ENCODE measurements at regions not wholly inside any gene's neighbourhood (a gene's known extent, or its start where the extent isn't known, plus 50 kb on each side); places are given as distances from the start of the nearest gene placed in this dataset.

DNA sequence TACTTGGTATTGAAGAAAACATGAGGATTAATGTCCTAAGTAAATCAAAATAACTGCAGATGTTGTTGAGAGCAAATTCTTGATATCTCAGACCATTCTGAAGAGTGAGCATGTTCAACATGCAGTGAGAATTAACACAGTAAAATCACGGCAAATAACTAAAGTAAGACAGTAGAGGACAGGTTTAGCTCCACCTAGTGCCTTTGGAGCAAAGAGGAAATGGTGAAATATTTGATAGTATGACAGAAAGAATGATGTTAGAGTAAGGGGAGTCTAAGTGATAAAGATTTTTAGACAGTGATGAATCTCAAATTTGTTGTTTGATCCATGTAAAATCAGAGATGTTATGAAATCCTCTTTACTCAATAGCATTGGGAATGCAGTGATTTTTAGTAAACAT, 424.2 kb downstream of the TMEM161B start:
- WGBS (ENCODE audit: low lambda C conversion rate) = 3% methylated on average over 1 of the region's 1 CpG
- no peaks in the 10 kb centered on the region for H3K4me1 ChIP-seq (ENCODE audit: control insufficient read depth in 1 of 2, insufficient read depth in 2 of 2, low read depth in 1 of 2, low read length in 1 of 2)
- H3K36me3 ChIP-seq (replicated peaks in 1 of 2; ENCODE audit: control insufficient read depth in 1 of 2, insufficient read depth in 2 of 2, low read length in 1 of 2) = no peaks in the 10 kb centered on the region
- no peak overlapping the region for H3K9ac ChIP-seq
- H3K27ac ChIP-seq (ENCODE audit: low read depth in 2 of 2, low read length in 1 of 2) = no peak overlapping the region
- no peak overlapping the region for H3K4me2 ChIP-seq
- no peak overlapping the region for H3K4me3 ChIP-seq (ENCODE audit: low read depth in 2 of 2, low read length in 1 of 2)
- no peak overlapping the region for H2AFZ ChIP-seq (ENCODE audit: low read depth)
- H4K20me1 ChIP-seq (ENCODE audit: insufficient read depth) = no peaks in the 10 kb centered on the region
- no peaks in the 10 kb centered on the region for H3K9me3 ChIP-seq
- ChIA-PET POLR2A (no interaction called here), CTCF (interaction anchor here (1.4 to 1.7 kb wide), 3 partner anchors 41 to 64 kb away, joined by 3 to 11 read pairs (median 5); no protein-coding TSS in a partner anchor)
- no peak for DNase-seq
- H3K27me3 ChIP-seq (ENCODE audit: insufficient read depth) = no peaks in the 10 kb centered on the region
- no peak for TF ChIP-seq CHD2 (IDR thresholded peaks at IDR 0.05; ENCODE audit: low read length, partially characterized antibody)
- no peak for TF ChIP-seq RXRA (IDR thresholded peaks at IDR 0.05; ENCODE audit: borderline replicate concordance, low read depth)
- no peak; the same call in 1 of the 2 replicates for TF ChIP-seq SMC3 (IDR thresholded peaks at IDR 0.05; ENCODE audit: low read depth, low read length)
- TF ChIP-seq, protein P1, sequence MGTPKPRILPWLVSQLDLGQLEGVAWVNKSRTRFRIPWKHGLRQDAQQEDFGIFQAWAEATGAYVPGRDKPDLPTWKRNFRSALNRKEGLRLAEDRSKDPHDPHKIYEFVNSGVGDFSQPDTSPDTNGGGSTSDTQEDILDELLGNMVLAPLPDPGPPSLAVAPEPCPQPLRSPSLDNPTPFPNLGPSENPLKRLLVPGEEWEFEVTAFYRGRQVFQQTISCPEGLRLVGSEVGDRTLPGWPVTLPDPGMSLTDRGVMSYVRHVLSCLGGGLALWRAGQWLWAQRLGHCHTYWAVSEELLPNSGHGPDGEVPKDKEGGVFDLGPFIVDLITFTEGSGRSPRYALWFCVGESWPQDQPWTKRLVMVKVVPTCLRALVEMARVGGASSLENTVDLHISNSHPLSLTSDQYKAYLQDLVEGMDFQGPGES (IDR thresholded peaks at IDR 0.05; ENCODE audit: low read depth, low read length) = no peak
- TF ChIP-seq MEF2A (IDR thresholded peaks at IDR 0.05; ENCODE audit: borderline replicate concordance, low read depth) = no peak
- TF ChIP-seq RAD21 (IDR thresholded peaks at IDR 0.05; ENCODE audit: low read length) = peak; percentile 54
- TF ChIP-seq GATA2 (CRISPR knock-in tag; IDR thresholded peaks at IDR 0.05) = no peak
- no peak for TF ChIP-seq JUND (IDR thresholded peaks at IDR 0.05)
- H3K79me2 ChIP-seq (ENCODE audit: insufficient read depth) = no peaks in the 10 kb centered on the region
- 0 out of 2 replicates have a peak, but pooled peaks cover 4% of the 10 kb centered on the region for H3K9me2 ChIP-seq
- H3F3A ChIP-seq (replicated peaks; ENCODE audit: insufficient read depth) = no peaks in the 10 kb centered on the region

DNA sequence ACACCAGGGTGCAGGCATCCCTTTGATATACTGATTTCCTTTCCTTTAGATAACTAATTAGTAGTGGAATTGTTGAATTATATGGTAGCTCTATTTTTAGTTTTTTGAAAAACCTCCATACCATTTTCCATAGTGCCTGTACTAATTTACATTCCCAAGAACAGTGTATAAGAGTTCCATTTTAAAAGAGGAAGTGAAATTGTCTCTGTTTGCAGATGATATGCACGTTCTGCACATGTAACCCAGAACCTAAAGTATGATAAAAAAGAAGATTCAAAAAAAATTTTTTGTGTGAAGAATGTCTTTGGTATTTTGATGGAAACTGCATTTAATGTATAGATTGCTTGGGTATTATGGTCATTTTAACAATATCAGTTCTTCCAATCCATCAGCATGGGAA, 424.0 kb upstream of the CCNH start:
- ChIA-PET CTCF (interaction anchor here (1.4 kb wide), 1 partner anchor 10 kb away, joined by 3 read pairs; no protein-coding TSS in a partner anchor), POLR2A (no interaction called here)

More for the DNA sequence above, 424.0 kb upstream of the CCNH start:
- H3K4me1 ChIP-seq (ENCODE audit: control insufficient read depth in 1 of 2, insufficient read depth in 2 of 2, low read depth in 1 of 2, low read length in 1 of 2) = no peaks in the 10 kb centered on the region
- no peak overlapping the region for H2AFZ ChIP-seq (ENCODE audit: low read depth)
- H3K36me3 ChIP-seq (replicated peaks in 1 of 2; ENCODE audit: control insufficient read depth in 1 of 2, insufficient read depth in 2 of 2, low read length in 1 of 2) = no peaks in the 10 kb centered on the region
- no peaks in the 10 kb centered on the region for H3K9me2 ChIP-seq
- H3K27me3 ChIP-seq (ENCODE audit: insufficient read depth) = no peaks in the 10 kb centered on the region
- no peaks in the 10 kb centered on the region for H3K9me3 ChIP-seq
- H3K79me2 ChIP-seq (ENCODE audit: insufficient read depth) = no peaks in the 10 kb centered on the region
- 5% methylated on average over 1 of the region's 1 CpG for WGBS (ENCODE audit: low lambda C conversion rate)
- TF ChIP-seq SMC3 (IDR thresholded peaks at IDR 0.05; ENCODE audit: low read depth, low read length) (no peak), TEAD4 (IDR thresholded peaks at IDR 0.05; ENCODE audit: borderline replicate concordance, insufficient read depth) (no peak), TCF12 (IDR thresholded peaks at IDR 0.05) (no peak), NFIC (IDR thresholded peaks at IDR 0.05; ENCODE audit: borderline replicate concordance) (no peak), FOXM1 (IDR thresholded peaks at IDR 0.05; ENCODE audit: low read depth) (no peak), EZH2phosphoT487 (IDR thresholded peaks at IDR 0.05; ENCODE audit: borderline replicate concordance, low read depth) (no peak), NRF1 (IDR thresholded peaks at IDR 0.05; ENCODE audit: low read depth, low read length) (no peak), TAF1 (IDR thresholded peaks at IDR 0.05; ENCODE audit: borderline replicate concordance, low read depth, low read length) (no peak), ELF1 (IDR thresholded peaks at IDR 0.05) (no peak), MEF2A (IDR thresholded peaks at IDR 0.05; ENCODE audit: borderline replicate concordance, low read depth) (no peak)
- TF ChIP-seq, protein P2, sequence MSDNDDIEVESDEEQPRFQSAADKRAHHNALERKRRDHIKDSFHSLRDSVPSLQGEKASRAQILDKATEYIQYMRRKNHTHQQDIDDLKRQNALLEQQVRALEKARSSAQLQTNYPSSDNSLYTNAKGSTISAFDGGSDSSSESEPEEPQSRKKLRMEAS (IDR thresholded peaks at IDR 0.05; ENCODE audit: low read depth) = no peak
- TF ChIP-seq, protein P1 (IDR thresholded peaks at IDR 0.05; ENCODE audit: low read depth, low read length) = no peak
- TF ChIP-seq, protein P3, sequence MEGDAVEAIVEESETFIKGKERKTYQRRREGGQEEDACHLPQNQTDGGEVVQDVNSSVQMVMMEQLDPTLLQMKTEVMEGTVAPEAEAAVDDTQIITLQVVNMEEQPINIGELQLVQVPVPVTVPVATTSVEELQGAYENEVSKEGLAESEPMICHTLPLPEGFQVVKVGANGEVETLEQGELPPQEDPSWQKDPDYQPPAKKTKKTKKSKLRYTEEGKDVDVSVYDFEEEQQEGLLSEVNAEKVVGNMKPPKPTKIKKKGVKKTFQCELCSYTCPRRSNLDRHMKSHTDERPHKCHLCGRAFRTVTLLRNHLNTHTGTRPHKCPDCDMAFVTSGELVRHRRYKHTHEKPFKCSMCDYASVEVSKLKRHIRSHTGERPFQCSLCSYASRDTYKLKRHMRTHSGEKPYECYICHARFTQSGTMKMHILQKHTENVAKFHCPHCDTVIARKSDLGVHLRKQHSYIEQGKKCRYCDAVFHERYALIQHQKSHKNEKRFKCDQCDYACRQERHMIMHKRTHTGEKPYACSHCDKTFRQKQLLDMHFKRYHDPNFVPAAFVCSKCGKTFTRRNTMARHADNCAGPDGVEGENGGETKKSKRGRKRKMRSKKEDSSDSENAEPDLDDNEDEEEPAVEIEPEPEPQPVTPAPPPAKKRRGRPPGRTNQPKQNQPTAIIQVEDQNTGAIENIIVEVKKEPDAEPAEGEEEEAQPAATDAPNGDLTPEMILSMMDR (IDR thresholded peaks at IDR 0.05) = no peak
- TF ChIP-seq, protein P4, sequence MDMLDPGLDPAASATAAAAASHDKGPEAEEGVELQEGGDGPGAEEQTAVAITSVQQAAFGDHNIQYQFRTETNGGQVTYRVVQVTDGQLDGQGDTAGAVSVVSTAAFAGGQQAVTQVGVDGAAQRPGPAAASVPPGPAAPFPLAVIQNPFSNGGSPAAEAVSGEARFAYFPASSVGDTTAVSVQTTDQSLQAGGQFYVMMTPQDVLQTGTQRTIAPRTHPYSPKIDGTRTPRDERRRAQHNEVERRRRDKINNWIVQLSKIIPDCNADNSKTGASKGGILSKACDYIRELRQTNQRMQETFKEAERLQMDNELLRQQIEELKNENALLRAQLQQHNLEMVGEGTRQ (IDR thresholded peaks at IDR 0.05; ENCODE audit: borderline replicate concordance, low read depth, low read length) = no peak
- H3K4me3 ChIP-seq (ENCODE audit: low read depth in 2 of 2, low read length in 1 of 2) = no peak overlapping the region
- H3K9ac ChIP-seq = no peak overlapping the region
- no peaks in the 10 kb centered on the region for H3F3A ChIP-seq (replicated peaks; ENCODE audit: insufficient read depth)
- no peaks in the 10 kb centered on the region for H4K20me1 ChIP-seq (ENCODE audit: insufficient read depth)
- H3K27ac ChIP-seq (ENCODE audit: low read depth in 2 of 2, low read length in 1 of 2) = no peak overlapping the region
- DNase-seq = no peak
- no peak overlapping the region for H3K4me2 ChIP-seq

All from SK-N-SH (cell line).